HG02943 (cell line): ENCODE measurements at regions not wholly inside any gene's neighbourhood (a gene's known extent, or its start where the extent isn't known, plus 50 kb on each side); places are given as distances from the start of the nearest gene placed in this dataset.
A peak's percentile ranks its signal among the peaks of the same experiment; 100 is the strongest.

ENCODE experiments used
- ATAC-seq: cut with Tn5 transposase; IDR thresholded peaks from one replicate; pipeline ENCODE4 v1.9.1; 2021; ENCODE audit warnings: mild to moderate bottlenecking, low read depth, moderate library complexity; ENCODE audit not compliant: unreplicated experiment

DNA sequence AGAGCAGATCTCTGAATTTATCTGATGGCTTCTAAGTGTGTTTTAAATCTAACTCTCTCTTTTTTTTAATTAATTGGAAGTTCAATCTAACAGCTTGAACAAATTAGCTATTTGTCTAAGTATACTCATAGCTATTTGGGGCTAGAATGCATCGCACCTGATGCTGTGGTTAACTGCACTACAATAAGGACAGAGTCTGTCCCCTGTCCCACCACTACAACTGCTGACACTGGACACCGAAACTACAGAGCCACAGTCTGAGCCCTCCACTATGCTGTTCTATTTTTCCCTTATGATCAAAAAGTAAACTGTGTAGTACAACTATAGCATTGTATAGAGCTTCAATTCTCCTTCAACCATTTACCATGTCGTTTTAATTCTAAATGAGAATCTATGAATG lies 89.4 kb upstream of the AHR start:
- no peak for ATAC-seq

DNA sequence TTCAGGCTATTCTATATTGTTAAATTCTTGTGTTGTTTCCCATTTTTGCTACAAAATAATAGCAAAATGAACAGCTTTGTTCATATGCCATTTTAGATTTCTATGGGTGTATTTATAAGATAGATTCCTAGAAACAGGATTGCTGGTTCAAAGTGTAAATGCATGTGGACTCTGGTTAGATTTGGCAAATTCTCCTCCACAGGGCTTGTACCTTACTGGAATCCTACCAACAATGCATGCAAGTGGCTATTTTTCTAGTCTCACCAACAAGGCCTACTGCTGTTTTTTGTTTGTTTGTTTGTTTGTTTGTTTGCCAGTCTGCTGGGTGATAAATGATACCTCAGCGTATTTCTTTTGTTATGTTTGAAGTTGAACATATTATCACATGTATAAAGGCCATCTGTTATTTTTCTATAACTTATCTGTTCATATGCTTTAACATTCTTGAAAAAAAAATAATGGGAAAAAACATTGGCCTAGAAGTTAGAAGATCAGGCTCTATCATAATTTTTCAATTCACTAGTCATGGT lies 87.1 kb upstream of the AHR start:
- ATAC-seq: no peak

DNA sequence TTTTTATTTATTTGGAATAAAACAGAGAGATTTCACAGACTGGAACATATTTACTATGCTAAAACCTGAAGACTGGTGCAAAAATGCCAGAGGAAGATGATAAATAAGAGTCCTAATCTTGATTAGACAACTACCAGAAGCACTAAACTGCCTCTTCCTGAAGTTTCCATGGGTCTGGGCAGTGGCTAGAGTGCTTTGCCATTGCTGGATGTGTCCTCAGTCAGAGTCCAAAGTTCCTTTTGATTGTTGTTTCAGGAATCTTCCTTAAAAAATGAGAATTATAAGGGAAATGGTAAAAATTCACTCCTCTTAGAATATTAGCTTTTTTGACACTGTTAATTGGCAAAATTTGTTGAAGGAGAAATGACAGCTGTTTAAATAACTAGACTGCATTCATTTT lies 86.3 kb upstream of the AHR start:
- ATAC-seq: no peak

DNA sequence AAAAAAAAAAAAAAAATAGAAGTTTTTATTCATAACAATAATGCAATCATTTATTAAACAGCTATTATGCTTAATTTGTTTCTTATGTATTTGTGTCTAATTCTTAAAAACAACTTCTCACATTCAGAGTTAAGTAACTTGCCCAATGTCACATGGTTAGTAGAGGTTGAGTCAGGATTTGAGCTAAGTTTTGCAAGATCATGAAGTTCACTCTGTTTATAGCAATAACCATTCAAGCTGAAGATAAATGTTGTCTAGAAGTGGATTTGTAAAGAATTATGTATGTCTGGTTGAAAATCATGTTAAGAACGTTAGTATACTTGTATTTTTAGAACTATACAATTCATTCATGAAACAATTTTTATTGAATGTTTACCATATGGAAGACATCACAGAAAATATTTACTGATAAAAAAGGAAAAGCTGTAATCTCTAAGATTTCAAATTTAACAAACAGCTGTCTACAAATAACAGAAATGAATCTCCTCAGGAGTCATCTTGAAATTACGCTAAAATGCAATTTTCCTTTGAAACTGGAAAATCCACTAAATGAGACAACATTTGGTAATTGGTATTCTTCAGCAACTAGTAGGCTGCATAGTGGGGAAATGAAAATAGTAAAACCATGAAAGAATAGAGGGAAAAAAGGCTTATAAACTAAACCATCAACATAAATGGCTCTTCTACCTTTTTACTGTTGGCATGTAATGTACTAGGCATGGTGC lies 70.5 kb upstream of the AHR start:
- ATAC-seq: no peak

DNA sequence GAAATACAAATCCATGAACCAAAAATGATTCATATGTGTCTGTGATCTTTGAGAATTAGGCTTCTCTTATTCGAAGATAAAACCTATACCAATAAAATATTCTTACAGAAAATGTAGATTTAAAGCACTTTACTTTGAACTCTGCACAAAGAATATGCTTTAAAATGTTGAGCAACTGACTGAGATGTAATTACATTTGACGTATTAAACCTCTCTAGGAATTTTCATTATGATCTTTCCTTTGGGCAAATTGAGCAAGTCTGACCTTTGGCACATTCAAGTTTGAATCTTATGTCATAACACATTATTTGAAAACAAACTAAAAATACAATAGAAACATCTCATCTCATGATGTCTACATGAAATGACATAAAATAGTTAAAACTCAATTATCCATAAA lies 69.2 kb upstream of the AHR start:
- ATAC-seq: no peak

DNA sequence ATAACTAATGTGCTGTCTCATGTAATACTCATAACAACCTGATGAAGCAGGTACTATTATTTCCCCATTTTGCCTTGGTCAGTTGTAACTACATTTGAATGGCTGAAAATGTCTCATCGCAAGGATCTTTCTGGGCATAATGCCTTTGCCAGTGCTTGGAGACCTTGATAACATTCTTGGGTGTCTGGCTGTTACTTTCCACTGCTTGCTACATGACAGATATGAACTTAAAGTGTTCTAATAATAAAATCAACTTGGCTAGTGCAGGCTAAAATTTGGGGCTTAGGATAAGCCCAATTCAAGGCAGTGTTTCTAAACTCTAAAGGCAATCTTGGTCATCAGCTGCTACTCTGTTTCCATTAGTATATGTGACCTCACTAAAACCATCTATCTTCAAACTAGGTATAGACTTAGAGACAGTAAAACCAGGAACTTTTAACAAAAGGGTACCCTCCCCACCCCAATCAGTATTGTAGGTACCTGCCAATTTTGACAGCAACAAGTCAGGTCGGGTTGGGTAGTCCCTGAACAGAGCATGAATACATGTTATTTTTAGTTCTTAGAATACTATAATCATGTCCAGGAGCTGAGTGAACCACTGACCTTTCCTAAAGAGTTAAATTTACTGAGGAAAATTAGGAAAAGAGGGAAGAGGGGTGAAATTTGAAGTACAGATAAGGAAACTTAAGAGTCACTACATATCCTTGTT lies 68.2 kb upstream of the AHR start:
- no peak for ATAC-seq

DNA sequence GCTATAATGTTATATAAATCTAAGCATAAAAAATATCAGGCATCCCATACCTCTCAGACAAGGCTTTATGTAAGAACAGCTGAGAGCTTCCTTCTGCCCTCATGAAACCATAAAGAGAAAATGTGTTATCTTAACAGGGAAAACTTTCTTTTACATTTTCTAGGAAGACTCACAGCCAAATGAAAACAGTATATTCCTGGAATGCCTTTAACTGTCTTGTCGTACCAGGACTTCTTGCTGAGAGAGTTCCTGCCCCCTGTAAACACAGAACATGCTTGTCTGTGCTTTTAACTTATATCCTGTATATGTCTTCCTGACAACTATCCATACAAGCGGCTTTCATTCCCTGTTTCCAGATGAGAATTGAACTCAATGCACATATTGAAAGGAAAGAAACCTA lies 64.8 kb upstream of the AHR start:
- no peak for ATAC-seq

DNA sequence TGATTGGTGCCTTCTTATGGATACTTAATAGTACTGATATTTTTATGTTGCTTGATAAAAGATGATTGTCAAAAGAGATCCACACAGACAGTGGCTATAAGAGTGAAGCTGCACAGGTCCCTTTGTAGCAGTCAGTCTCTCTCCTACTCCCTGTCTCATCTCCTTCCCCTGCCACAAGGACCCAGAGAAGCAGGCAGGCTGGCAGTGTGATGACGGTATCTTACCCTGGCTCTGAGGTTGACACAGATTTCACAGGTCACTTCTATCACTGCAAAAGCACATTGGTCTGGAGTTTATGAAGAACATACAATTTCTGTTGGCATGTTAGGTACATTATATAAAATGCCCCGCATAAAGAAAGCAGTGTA lies 64.4 kb upstream of the AHR start:
- peak; percentile 52 for ATAC-seq

DNA sequence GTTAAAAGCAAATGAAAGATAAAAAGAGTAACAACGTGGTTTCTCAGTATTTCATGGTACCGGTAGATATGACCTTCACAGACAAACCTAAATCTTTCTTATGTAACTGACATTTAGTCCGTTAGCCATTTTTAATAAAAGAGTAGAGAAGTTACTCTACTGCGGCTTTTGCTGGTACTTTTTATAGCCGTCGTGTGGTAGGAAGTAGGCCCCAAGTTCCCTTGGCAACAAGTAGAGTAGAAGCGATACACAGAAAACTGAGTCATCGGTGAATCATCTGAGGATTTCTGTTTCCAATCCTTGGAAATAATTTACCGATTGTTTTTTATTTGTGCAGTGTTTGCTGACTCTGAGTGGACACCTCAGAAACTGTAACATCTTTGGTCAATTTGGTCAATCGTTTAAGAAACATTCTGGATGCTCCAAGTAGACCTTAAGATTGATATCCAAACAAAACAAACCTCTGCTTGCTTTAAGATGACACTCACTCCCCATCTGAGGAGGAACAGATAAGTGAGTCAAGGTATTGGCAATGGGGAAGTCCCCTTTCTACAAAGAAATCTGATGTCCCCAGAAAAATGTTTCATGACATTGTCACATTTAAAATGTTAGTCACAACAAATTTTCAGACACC lies 63.9 kb upstream of the AHR start:
- ATAC-seq: peak; percentile 99

DNA sequence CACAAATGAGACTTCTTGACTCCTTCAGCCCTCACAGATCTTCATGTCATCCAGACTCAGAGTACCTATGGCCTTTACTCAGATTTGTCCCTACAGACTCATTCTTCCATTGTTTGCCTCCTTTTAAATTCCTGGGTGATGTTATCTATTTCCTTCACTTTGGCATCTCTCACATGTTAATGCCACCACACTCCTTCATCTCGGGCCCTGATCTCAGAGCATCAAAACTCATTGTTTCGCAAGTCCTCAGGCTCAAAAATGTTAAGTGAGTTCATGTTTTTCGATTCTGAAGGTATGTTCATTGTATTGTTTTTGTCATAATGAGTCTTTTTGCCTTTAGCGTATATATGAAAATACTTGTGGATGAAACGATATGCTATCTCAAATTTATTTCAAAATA lies 62.3 kb upstream of the AHR start:
- no peak for ATAC-seq

DNA sequence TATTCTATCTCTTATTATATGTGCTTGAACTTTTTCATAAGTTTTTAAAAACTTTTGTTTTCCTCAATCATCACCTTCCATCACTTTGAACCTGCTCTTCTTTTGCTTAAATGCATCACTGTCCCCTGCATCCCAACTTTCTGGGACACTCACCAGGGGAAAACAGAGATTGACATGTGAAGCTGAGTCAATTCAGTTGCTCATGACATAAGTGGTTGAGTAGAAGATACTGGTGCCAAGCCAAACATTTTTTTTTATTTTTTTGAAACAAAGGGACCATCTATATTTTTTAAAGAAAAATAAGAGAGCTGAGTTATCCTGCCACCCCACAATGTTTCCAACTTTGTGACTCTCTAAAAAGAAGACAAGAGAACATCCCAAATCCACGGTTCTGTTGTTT lies 61.8 kb upstream of the AHR start:
- ATAC-seq: no peak

DNA sequence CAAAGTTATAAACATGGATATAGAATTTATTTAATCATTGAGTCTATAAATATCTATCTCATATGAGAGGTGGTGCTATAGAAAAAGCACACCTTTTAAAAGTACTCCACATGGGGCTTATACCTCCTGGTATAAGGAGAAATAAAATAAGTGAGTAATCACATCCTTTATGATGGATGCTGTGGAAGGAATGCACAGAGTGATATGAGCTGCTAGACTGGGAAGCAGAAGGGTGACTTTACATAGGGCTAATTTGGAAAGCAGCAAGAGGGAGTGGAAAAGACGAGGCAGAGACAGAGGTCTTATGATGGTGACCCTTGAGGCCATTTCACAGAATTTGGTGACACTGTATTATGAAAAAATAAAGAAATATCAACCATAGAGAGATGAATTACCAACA lies 59.4 kb upstream of the AHR start:
- no peak for ATAC-seq

DNA sequence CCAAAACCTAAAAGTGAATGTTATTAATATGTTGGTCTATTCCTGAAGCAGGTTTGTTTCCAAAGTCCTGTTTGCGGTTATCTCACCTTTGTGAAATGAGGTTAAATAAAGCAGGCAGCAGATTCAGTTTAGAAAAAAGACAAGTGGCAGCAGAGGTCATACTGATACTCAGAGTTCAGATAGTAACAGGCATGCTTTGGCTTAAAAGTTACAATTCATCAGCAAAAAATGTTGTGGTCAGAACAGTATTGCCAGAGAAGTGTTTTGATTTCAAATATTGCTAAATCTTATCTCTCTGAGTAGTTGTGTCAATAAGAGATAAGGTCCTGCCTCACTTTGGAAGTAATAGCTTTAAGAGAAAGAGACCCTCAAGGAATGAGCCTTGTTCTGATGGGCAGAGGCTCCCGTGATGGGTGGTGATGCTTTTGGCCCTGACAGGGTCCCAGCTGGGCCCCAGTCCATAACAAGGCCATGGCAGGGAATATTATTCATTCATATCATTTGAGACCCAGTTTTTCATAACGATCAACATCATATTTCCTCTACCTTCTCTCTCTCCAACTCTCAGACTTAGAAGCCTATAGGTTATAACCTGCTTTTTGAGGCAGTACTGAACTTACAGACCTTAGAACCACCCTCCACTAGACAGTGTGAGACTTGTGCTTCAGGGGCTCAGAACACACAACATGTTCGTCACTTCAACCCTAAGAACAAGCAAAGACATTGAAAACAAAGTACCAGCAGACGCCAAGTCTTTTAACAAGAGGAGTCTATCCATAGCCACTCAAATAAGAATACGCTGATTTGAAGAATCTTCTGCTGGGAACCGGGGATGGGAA lies 58.5 kb upstream of the AHR start:
- ATAC-seq: no peak

DNA sequence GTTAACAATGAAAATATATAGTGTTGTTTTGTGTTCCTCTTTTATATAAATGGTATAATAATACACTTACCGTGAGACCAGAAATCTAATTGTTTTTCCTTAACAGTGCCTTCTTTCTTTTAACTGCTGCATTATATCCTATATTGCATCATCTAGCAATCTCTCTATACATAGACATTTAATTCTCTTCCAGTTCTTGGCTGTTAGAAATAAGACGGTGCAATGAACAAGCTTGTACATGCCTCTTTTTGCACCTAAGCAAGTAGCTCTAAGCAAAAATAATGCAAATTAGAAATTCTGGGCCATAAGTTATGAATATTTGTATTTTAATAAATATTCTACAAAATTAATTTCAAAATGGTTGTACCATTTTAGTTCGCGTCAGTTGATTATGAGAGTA lies 55.9 kb upstream of the AHR start:
- no peak for ATAC-seq

DNA sequence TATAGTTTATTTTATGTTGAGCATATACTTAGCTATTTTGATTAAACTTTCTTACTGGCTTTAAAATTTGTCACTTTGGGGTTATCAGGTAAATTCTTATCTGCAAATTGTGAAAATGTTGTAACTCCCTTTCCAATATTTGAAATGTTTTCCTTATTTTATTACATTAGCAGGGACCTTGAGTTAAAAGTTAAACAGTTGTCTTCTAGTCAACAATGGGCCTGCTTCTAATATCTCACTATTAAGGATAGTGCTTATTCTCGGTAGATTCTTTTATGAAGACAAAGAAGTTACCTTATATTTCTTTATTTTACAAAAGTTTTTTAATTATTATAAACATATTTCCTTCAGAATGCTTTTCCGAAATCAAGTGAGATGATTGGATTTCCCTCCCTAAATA lies 53.7 kb upstream of the AHR start:
- ATAC-seq: no peak

DNA sequence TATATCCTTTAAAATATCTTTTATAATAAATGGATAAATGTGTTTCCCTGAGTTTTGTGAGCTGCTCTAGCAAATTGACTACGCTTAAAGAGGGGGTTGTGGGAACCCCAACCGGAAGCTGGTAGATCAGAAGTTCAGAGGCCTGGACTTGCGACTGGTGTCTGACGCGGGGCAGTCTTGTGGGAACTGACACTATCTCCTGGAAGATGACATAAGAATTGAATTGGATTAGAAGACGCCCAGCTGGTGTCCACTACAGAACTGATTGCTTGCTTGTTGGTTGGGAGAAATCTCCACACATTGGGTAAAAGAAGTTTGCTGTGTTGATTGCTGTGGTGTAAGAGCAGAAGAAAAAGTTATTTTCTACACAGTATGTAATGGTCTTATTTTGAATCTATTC lies 51.1 kb upstream of the AHR start:
- ATAC-seq: no peak

DNA sequence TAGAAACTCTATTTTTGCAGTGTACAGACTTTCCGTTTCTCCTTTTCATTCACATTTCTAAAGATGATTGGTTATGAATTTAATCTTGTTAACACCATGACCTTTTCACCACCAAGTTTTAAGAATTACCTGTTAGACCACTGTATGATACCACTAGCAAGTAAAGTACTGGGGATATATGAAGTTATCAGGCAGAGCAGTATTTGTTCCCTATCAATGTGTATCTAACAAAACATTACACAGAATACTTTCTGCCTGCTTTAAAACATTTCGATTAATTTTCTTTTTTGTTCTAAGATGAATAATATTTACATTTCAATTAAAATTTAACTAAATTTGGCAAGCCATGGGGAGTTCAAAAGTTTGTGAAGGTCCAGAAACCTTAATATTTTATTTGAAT lies 49.9 kb upstream of the AHR start:
- no peak for ATAC-seq
